Progenitor cell of endocrine pancreas (in vitro differentiated cells): ENCODE measurements at regions not wholly inside any gene's neighbourhood (a gene's known extent, or its start where the extent isn't known, plus 50 kb on each side); places are given as distances from the start of the nearest gene placed in this dataset.

Experiments used
- DNase-seq: peaks from one replicate; pipeline ENCODE4 v3.0.0; 2021; ENCODE audit warnings: low spot score; ENCODE audit not compliant: unreplicated experiment
- H3K27ac Mint-ChIP-seq: 2 replicates; pipeline ENCODE4 v1.8.0; 2021; ENCODE audit warnings: mild to moderate bottlenecking, moderate library complexity, mixed read lengths
- H3K27me3 Mint-ChIP-seq: 2 replicates; pipeline ENCODE4 v1.8.0; 2021; ENCODE audit warnings: mixed read lengths
- H3K36me3 Mint-ChIP-seq: 2 replicates; pipeline ENCODE4 v1.8.0; 2022; ENCODE audit warnings: mixed read lengths; ENCODE audit not compliant: insufficient read depth
- H3K4me1 Mint-ChIP-seq: 2 replicates; pipeline ENCODE4 v1.8.0; 2021; ENCODE audit warnings: low read depth, mixed read lengths
- H3K4me3 Mint-ChIP-seq: 2 replicates; pipeline ENCODE4 v1.8.0; 2021; ENCODE audit warnings: low read depth, mild to moderate bottlenecking, moderate library complexity, mixed read lengths
- H3K9me3 Mint-ChIP-seq: 2 replicates; pipeline ENCODE4 v1.8.0; 2021; ENCODE audit warnings: low read depth, mixed read lengths
- CTCF ChIP-seq: fragments of 200-600 bp; sonication (generic); IDR thresholded peaks from one replicate; pipeline ENCODE4 v1.5.0; 2021; ENCODE audit warnings: antibody characterized with exemption, mild to moderate bottlenecking; ENCODE audit not compliant: unreplicated experiment

GRCh38 chr5:112625246-112625645, 112.4 kb upstream of the APC start:
- no peak for TF ChIP-seq CTCF
- peaks cover 2% of the 10 kb centered on the region for H3K27me3 Mint-ChIP-seq
- no peak for DNase-seq
- no peaks in the 10 kb centered on the region for H3K36me3 Mint-ChIP-seq
- no peaks in the 10 kb centered on the region for H3K9me3 Mint-ChIP-seq
- no peak overlapping the region for H3K27ac Mint-ChIP-seq
- H3K4me1 Mint-ChIP-seq, result peaks cover 17% of the 10 kb centered on the region
- H3K4me3 Mint-ChIP-seq, result no peak overlapping the region

- Mint-ChIP-seq H3K4me3 (no peak overlapping the region), H3K4me1 (peaks cover 17% of the 10 kb centered on the region), H3K27me3 (peaks cover 2% of the 10 kb centered on the region), H3K9me3 (no peaks in the 10 kb centered on the region), H3K27ac (no peak overlapping the region), H3K36me3 (no peaks in the 10 kb centered on the region)
- no peak for DNase-seq
- no peak for TF ChIP-seq CTCF
Observed at GRCh38 chr5:112625689-112626438, 111.8 kb upstream of the APC start.

GRCh38 chr5:112626715-112627114, 111.0 kb upstream of the APC start:
- no peaks in the 10 kb centered on the region for H3K9me3 Mint-ChIP-seq
- no peak overlapping the region for H3K27ac Mint-ChIP-seq
- TF ChIP-seq CTCF, result no peak
- peaks cover 2% of the 10 kb centered on the region for H3K27me3 Mint-ChIP-seq
- peaks cover 17% of the 10 kb centered on the region for H3K4me1 Mint-ChIP-seq
- no peak overlapping the region for H3K4me3 Mint-ChIP-seq
- H3K36me3 Mint-ChIP-seq, result no peaks in the 10 kb centered on the region
- no peak for DNase-seq

DNA sequence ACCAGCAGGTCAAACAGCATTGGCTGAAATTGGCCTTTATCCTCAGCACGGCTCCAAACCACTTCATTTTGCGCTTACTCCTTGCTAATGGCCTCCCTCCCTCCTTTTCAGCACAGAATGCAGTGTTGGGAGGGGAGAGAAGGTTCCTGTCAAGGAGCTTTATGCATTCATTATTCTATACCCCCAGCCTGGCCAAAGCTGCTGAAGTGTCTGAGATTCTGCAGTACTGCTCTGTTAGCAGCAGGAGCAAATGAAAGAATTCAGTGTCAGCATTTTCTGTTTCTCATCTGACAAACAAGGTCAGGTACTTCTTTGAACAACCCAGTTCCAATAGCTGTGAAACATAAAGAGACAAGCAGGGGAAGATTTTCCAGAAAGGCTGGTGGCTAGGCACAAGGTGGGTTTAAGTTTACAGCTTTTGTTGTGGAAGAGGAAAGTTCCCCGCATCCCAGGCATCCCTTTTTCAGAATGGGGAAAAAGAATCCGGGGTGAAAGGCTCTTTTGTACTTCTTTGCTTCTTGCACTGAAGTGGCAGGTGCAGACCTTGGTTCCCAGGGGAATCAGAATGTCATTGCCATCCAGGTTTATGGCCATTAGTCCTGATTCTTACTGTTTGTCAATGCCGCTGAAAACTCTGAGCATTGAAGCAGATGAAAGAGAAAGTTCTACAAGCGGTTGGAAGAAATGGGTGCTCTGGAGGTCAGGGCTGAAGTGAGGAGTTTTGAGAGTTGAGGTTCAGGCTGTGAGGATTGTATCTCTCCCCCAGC, 109.3 kb upstream of the APC start:
- Mint-ChIP-seq H3K27ac (peak overlapping the region; percentile 87), H3K4me3 (peak overlapping the region; percentile 15), H3K4me1 (peaks cover 17% of the 10 kb centered on the region), H3K36me3 (no peaks in the 10 kb centered on the region), H3K27me3 (peaks cover under 1% of the 10 kb centered on the region), H3K9me3 (no peaks in the 10 kb centered on the region)
- no peak for DNase-seq
- TF ChIP-seq CTCF, result peak; percentile 7

GRCh38 chr5:112630246-112631009, 107.3 kb upstream of the APC start:
- no peak overlapping the region for H3K27ac Mint-ChIP-seq
- H3K27me3 Mint-ChIP-seq, result no peaks in the 10 kb centered on the region
- no peaks in the 10 kb centered on the region for H3K9me3 Mint-ChIP-seq
- no peak for TF ChIP-seq CTCF
- H3K4me1 Mint-ChIP-seq, result peaks cover 18% of the 10 kb centered on the region
- no peaks in the 10 kb centered on the region for H3K36me3 Mint-ChIP-seq
- DNase-seq, result no peak
- H3K4me3 Mint-ChIP-seq, result no peak overlapping the region
